ENCODE measurements at regions not wholly inside any gene's neighbourhood (a gene's known extent, or its start where the extent isn't known, plus 50 kb on each side); places are given as distances from the start of the nearest gene placed in this dataset.

DNA sequence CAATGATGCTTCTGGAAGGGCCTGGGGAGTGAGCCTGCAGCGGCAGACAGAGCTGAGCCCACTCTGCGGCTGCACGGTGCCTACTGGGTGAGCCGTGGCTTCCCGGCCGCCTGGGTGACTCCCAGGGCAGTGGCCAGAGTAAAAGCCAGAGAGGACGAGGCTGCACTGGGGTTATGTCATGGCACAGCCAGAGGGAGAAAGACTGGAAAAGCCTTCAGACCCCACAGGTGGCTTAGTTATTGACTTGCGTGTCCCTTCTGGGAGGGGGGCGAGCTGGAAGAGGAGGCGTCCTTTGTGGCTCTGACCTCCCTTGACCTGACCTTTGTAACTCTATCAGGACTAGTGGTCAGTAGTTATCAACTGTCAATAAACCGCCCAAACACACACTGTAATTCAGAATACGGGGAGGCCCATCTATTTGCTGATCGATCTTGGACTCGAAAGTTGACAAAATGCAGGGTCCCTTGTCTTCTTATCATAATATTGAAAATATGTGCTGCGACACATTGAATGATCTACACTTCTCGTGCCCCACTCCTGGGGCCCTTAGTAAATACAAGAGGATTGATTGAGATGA, 385.9 kb upstream of the ZFHX3 start:
- no peak for TF ChIP-seq EZH2phosphoT487 (IDR thresholded peaks at IDR 0.05; ENCODE audit: borderline replicate concordance, low read length)
- TF ChIP-seq, protein P1, sequence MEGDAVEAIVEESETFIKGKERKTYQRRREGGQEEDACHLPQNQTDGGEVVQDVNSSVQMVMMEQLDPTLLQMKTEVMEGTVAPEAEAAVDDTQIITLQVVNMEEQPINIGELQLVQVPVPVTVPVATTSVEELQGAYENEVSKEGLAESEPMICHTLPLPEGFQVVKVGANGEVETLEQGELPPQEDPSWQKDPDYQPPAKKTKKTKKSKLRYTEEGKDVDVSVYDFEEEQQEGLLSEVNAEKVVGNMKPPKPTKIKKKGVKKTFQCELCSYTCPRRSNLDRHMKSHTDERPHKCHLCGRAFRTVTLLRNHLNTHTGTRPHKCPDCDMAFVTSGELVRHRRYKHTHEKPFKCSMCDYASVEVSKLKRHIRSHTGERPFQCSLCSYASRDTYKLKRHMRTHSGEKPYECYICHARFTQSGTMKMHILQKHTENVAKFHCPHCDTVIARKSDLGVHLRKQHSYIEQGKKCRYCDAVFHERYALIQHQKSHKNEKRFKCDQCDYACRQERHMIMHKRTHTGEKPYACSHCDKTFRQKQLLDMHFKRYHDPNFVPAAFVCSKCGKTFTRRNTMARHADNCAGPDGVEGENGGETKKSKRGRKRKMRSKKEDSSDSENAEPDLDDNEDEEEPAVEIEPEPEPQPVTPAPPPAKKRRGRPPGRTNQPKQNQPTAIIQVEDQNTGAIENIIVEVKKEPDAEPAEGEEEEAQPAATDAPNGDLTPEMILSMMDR (IDR thresholded peaks at IDR 0.05; ENCODE audit: low read depth, low read length, poor library complexity, severe bottlenecking) = no peak
- H3K9me3 ChIP-seq (ENCODE audit: control insufficient read depth, insufficient read depth, low read length) = no peaks in the 10 kb centered on the region

DNA sequence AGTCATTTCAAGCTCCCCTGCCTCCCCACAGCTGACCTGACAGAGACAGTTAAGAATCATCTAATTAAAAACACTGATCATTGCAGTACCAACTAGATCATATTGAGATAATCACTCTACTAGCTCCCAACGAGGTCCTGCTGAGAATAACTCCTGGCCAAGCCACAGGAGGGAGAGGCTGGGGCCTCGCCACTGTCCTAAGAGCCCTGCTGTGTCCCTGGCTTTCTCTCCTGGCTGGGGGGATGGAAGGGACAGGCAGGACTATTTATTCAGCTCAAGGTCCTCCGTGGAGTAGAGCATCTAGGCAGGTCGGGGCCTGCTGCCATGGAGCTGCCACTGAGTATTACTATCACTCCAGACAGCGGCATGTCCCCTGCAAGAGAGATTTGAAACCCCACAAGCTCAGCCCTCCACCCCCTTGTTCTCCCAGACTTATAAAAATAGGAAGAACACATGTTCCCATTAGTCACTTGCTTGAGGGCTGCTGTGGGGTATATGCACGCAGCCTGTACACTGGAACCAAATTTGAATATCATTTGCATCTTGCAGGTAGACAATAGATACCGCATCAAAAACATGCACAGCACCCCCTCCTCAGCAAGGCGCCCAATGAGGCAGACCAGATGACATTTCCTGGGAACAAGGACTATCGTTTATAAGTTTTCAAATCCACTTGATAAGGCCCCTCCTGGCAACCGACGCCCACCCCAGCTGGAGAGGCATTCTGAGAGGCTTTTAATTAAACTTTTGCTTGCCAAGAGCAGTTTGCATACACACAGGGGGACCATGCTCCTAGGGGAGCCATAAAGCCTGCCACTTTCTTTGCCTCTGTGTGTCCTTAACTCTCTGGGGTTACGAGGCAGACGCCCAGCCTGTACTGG, 385.2 kb upstream of the ZFHX3 start:
- H4K20me1 ChIP-seq (ENCODE audit: control insufficient read depth, insufficient read depth, low read depth, low read length) = no peaks in the 10 kb centered on the region
- no peaks in the 10 kb centered on the region for H3K4me1 ChIP-seq (ENCODE audit: control insufficient read depth, low read length)
- no peak overlapping the region for H3K27ac ChIP-seq (ENCODE audit: low read depth, low read length)
- H3K79me2 ChIP-seq (ENCODE audit: control insufficient read depth, low read length) = no peaks in the 10 kb centered on the region
- no peak for TF ChIP-seq EZH2phosphoT487 (IDR thresholded peaks at IDR 0.05; ENCODE audit: borderline replicate concordance, low read length)
- TF ChIP-seq, protein P1 (IDR thresholded peaks at IDR 0.05; ENCODE audit: low read depth, low read length, poor library complexity, severe bottlenecking) = no peak
- no peak overlapping the region for H3K4me2 ChIP-seq (ENCODE audit: low read length)
- H3K36me3 ChIP-seq (ENCODE audit: control insufficient read depth, low read length) = no peaks in the 10 kb centered on the region
- no peaks in the 10 kb centered on the region for H3K27me3 ChIP-seq (ENCODE audit: control insufficient read depth, low read length)
- H3K4me3 ChIP-seq (ENCODE audit: low read length) = no peak overlapping the region
- H3K9me3 ChIP-seq (ENCODE audit: control insufficient read depth, insufficient read depth, low read length) = no peaks in the 10 kb centered on the region
- H3F3A ChIP-seq (ENCODE audit: control insufficient read depth, insufficient read depth) = no peaks in the 10 kb centered on the region
- H3K9me2 ChIP-seq (replicated peaks; ENCODE audit: control insufficient read depth, low read length) = no peaks in the 10 kb centered on the region

More for the DNA sequence above, 385.9 kb upstream of the ZFHX3 start:
- Histone ChIP-seq H4K20me1 (ENCODE audit: control insufficient read depth, insufficient read depth, low read depth, low read length) (no peaks in the 10 kb centered on the region), H3K27me3 (ENCODE audit: control insufficient read depth, low read length) (no peaks in the 10 kb centered on the region), H3K4me3 (ENCODE audit: low read length) (no peak overlapping the region), H3F3A (ENCODE audit: control insufficient read depth, insufficient read depth) (no peaks in the 10 kb centered on the region), H3K79me2 (ENCODE audit: control insufficient read depth, low read length) (no peaks in the 10 kb centered on the region), H3K9me2 (replicated peaks; ENCODE audit: control insufficient read depth, low read length) (no peaks in the 10 kb centered on the region), H3K36me3 (ENCODE audit: control insufficient read depth, low read length) (no peaks in the 10 kb centered on the region), H3K4me2 (ENCODE audit: low read length) (no peak overlapping the region), H3K4me1 (ENCODE audit: control insufficient read depth, low read length) (no peaks in the 10 kb centered on the region), H3K27ac (ENCODE audit: low read depth, low read length) (no peak overlapping the region)

DNA sequence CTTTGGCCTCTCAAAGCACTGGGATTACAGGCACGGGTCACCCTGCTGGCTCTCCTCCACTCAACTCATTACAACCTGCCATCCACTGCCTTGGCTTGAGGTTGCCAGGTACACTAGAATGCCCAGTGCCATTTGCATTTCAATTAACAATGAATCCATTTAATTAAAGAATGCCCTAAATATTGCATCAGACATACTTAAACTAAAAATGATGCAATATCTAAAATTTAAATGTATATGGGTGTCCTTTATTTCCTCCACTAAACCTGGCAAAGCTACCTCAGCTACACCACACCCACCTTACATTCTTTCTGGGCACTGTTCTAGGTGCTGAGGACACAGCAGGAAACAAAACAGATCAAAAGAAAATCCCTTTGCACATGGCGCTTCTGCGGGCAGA, 382.2 kb upstream of the ZFHX3 start:
- Histone ChIP-seq H4K20me1 (ENCODE audit: control insufficient read depth, insufficient read depth, low read depth, low read length) (no peaks in the 10 kb centered on the region), H3K36me3 (ENCODE audit: control insufficient read depth, low read length) (no peaks in the 10 kb centered on the region), H3K27me3 (ENCODE audit: control insufficient read depth, low read length) (no peaks in the 10 kb centered on the region), H3F3A (ENCODE audit: control insufficient read depth, insufficient read depth) (no peaks in the 10 kb centered on the region), H3K27ac (ENCODE audit: low read depth, low read length) (no peak overlapping the region), H3K9me3 (ENCODE audit: control insufficient read depth, insufficient read depth, low read length) (no peaks in the 10 kb centered on the region), H3K79me2 (ENCODE audit: control insufficient read depth, low read length) (no peaks in the 10 kb centered on the region), H3K4me3 (ENCODE audit: low read length) (no peak overlapping the region), H3K4me2 (ENCODE audit: low read length) (no peak overlapping the region), H3K4me1 (ENCODE audit: control insufficient read depth, low read length) (no peaks in the 10 kb centered on the region), H3K9me2 (replicated peaks; ENCODE audit: control insufficient read depth, low read length) (no peaks in the 10 kb centered on the region)
- TF ChIP-seq, protein P1 (IDR thresholded peaks at IDR 0.05; ENCODE audit: low read depth, low read length, poor library complexity, severe bottlenecking) = no peak
- no peak for TF ChIP-seq EZH2phosphoT487 (IDR thresholded peaks at IDR 0.05; ENCODE audit: borderline replicate concordance, low read length)

Data from DOHH2 (cell line).